ES-I3 (cell line): ENCODE measurements at regions not wholly inside any gene's neighbourhood (a gene's known extent, or its start where the extent isn't known, plus 50 kb on each side); places are given as distances from the start of the nearest gene placed in this dataset.
"Not testable (repeated sequence)": the region's sequence is repeated elsewhere in the genome, so short reads cannot be mapped to it uniquely, and the experiment has no call there.

Experiments used
- H3K36me3 ChIP-seq: 2 replicates; pipeline ENCODE4 v1.6.1; 2013; ENCODE audit warnings: mild to moderate bottlenecking, low read length, control low read depth, moderate library complexity; ENCODE audit not compliant: insufficient read depth
- H3K4me1 ChIP-seq: 2 replicates; pipeline ENCODE4 v1.6.1; 2013; ENCODE audit warnings: mild to moderate bottlenecking, control low read depth, low read length; ENCODE audit not compliant: insufficient read depth
- H3K9ac ChIP-seq: 2 replicates; pipeline ENCODE4 v1.6.1; 2013; ENCODE audit warnings: low read depth, mild to moderate bottlenecking, low read length, moderate library complexity
- H3K9me3 ChIP-seq: 2 replicates; pipeline ENCODE4 v1.6.1; 2013; ENCODE audit warnings: mild to moderate bottlenecking, low read length, moderate library complexity; ENCODE audit not compliant: control insufficient read depth, insufficient read depth

- H3K9me3 ChIP-seq = no peaks in the 10 kb centered on the region
- no peaks in the 10 kb centered on the region for H3K36me3 ChIP-seq
- H3K9ac ChIP-seq = no peak overlapping the region
- no peaks in the 10 kb centered on the region for H3K4me1 ChIP-seq
Measured at GRCh38 chr2:160603771-160604510, 110.3 kb upstream of the RBMS1 start.

DNA sequence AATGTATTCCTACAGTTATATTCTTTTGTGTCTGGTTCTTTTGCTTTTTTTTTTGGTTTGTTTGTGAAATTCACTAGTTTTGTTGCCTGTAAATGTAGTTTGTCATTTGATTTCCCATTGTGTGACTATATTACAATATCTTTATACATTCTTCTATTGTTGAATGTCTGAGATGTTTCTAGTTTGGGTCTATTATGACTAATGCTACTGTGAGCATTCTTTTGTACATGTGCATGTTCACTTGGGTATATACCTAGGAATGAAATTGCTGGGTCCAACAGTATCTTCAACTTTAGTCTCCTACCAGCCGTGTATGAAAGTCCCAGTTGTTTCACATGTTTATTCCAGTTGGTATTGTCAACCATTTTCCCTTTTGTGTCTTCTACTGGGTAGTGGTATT lies 112.7 kb upstream of the RBMS1 start:
- H3K4me1 ChIP-seq = no peaks in the 10 kb centered on the region
- no peaks in the 10 kb centered on the region for H3K36me3 ChIP-seq
- H3K9ac ChIP-seq = no peak overlapping the region
- no peaks in the 10 kb centered on the region for H3K9me3 ChIP-seq

- Histone ChIP-seq H3K9me3 (no peaks in the 10 kb centered on the region), H3K9ac (no peak overlapping the region), H3K36me3 (no peaks in the 10 kb centered on the region), H3K4me1 (no peaks in the 10 kb centered on the region)
Measured at GRCh38 chr2:160608599-160608998, 115.0 kb upstream of the RBMS1 start.

GRCh38 chr2:160609346-160609745 lies 115.7 kb upstream of the RBMS1 start:
- Histone ChIP-seq H3K9ac (no peak overlapping the region), H3K4me1 (no peaks in the 10 kb centered on the region), H3K36me3 (no peaks in the 10 kb centered on the region), H3K9me3 (no peaks in the 10 kb centered on the region)

- Histone ChIP-seq H3K9ac (no peak overlapping the region), H3K36me3 (no peaks in the 10 kb centered on the region), H3K4me1 (no peaks in the 10 kb centered on the region), H3K9me3 (no peaks in the 10 kb centered on the region)
Measured at GRCh38 chr2:160610041-160610440, 116.4 kb upstream of the RBMS1 start.

GRCh38 chr2:160612266-160612856 lies 118.8 kb upstream of the RBMS1 start:
- no peaks in the 10 kb centered on the region for H3K36me3 ChIP-seq
- no peak overlapping the region for H3K9ac ChIP-seq
- no peaks in the 10 kb centered on the region for H3K4me1 ChIP-seq
- H3K9me3 ChIP-seq = peaks cover 3% of the 10 kb centered on the region; the same call in 1 of the 2 replicates

DNA sequence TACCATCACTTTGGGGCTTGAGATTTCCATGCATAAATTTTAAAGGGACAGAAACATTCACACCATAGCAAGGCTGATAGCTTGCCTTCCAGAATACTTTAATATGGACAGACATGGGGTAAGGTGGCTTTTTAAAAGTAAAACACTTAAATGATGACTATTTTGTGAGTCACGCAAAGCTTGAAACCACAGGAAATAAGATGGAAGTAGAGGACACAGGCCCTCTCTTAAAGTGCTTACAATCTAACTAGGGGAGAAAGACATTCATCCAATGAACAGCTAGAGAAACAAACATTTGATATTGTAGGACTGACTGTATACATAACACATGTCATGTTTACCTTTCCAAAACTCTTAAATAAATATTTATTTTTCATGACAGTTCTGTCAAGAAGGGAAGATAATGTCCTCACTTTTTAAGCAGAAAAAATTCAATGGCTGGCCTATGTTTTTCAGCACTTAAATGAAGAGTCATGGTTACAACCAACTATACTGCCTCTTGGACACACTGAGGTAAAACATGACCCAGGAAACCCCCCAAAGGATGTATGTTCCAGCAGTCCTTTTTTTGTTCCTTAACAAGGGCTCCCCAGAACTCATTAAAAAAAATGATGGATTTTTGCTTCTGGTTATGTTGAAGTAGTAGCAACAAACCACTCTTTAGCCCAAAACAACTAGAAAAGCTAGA lies 120.0 kb upstream of the RBMS1 start:
- no peaks in the 10 kb centered on the region for H3K4me1 ChIP-seq
- peaks cover 3% of the 10 kb centered on the region; the same call in 1 of the 2 replicates for H3K9me3 ChIP-seq
- no peak overlapping the region for H3K9ac ChIP-seq
- H3K36me3 ChIP-seq = no peaks in the 10 kb centered on the region

GRCh38 chr2:160614391-160614790 lies 120.8 kb upstream of the RBMS1 start:
- H3K9me3 ChIP-seq = peaks cover 3% of the 10 kb centered on the region; the same call in 1 of the 2 replicates
- H3K4me1 ChIP-seq = no peaks in the 10 kb centered on the region
- no peak overlapping the region for H3K9ac ChIP-seq
- H3K36me3 ChIP-seq = no peaks in the 10 kb centered on the region

GRCh38 chr2:160615706-160616105 lies 122.1 kb upstream of the RBMS1 start:
- Histone ChIP-seq H3K9ac (no peak overlapping the region), H3K9me3 (peaks cover 3% of the 10 kb centered on the region; the same call in 1 of the 2 replicates), H3K4me1 (no peaks in the 10 kb centered on the region), H3K36me3 (no peaks in the 10 kb centered on the region)

GRCh38 chr2:160616149-160616548 lies 122.5 kb upstream of the RBMS1 start:
- no peak overlapping the region for H3K9ac ChIP-seq
- H3K4me1 ChIP-seq = no peaks in the 10 kb centered on the region
- H3K36me3 ChIP-seq = no peaks in the 10 kb centered on the region
- peaks cover 3% of the 10 kb centered on the region; the same call in 1 of the 2 replicates for H3K9me3 ChIP-seq

DNA sequence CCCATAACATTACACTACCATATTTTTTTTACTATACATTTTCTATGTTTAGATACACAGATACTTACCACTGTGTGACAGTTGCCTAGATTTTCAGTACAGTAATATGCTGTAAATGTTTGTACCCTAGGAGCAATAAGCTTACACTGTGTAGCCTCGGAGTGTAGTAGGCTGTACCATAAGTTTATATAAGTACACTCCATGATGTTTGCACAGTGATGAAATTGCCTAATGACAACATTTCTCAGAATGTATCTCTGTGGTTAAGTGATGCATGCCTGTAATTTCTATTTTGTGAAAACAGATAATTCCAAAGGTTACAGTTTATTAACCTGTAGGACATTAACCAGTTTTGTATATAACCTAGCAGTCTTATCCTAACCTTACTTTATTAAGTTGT lies 128.1 kb upstream of the RBMS1 start:
- Histone ChIP-seq H3K36me3 (no peaks in the 10 kb centered on the region), H3K9ac (no peak overlapping the region), H3K9me3 (no peaks in the 10 kb centered on the region), H3K4me1 (no peaks in the 10 kb centered on the region)

- not testable (repeated sequence) for H3K9ac ChIP-seq, H3K36me3 ChIP-seq, H3K9me3 ChIP-seq, H3K4me1 ChIP-seq
Measured at GRCh38 chr2:160628020-160628637, 134.5 kb upstream of the RBMS1 start.

DNA sequence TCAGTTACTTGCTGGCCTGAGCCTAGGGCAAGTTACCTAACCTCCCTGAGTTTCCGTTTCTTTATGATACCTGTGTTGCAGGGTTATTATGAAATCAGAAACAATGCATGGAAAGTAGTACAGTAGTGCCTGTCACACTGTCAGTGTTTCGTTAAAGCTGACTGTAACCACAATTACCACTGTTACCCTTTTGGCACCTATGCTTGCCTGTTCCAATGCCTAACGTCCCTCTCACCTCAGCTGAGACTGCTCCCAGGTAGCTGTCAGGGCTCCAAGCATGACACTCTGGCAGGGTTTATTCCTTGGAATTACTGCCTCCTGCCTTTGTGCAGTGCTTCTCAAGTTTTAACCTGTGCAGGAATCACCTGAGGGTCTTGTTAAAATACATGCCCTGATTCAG lies 135.2 kb upstream of the RBMS1 start:
- H3K9me3 ChIP-seq = no peaks in the 10 kb centered on the region
- no peaks in the 10 kb centered on the region for H3K4me1 ChIP-seq
- no peaks in the 10 kb centered on the region for H3K36me3 ChIP-seq
- no peak overlapping the region for H3K9ac ChIP-seq

DNA sequence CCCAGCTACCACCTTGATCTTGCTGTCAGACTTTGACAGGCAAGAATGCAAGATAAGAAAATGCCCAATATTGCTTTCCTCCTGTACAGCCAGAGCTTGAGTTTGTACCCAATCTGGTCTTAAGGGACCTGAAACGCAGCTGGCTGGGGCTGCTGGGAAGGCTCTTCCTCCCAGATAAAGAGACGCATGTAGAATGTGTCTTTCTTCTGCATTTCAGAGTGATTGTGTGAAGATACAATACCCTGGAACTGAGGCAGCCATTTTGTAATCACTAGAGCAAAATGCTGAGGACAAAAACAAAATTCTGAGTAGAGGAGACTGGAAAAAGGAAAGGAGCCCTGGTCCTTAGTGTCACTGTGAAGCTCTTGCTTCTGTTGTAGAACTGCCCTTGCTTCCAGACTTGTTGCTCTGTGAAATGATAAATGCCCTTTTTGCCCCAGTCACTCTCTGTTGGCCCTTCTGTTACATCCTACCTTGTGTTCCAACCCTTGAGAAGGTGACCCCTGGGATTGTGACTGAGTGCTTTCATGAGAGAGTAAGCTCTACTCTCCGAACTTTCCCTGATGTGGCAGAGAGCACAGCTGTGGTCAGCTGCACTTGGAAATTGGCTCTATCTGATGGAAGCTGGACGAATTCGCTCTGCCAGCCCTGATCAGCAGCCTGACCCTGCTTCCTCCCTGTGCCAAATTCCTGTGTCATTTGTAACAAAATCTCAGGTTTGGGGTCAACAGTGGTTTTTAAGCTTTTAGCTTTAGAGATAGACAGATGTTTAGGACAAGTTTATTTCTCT lies 137.4 kb upstream of the RBMS1 start:
- Histone ChIP-seq H3K4me1 (no peaks in the 10 kb centered on the region), H3K9me3 (no peaks in the 10 kb centered on the region), H3K9ac (no peak overlapping the region), H3K36me3 (no peaks in the 10 kb centered on the region)
